ENCODE measurements at regions not wholly inside any gene's neighbourhood (a gene's known extent, or its start where the extent isn't known, plus 50 kb on each side); places are given as distances from the start of the nearest gene placed in this dataset.

DNA sequence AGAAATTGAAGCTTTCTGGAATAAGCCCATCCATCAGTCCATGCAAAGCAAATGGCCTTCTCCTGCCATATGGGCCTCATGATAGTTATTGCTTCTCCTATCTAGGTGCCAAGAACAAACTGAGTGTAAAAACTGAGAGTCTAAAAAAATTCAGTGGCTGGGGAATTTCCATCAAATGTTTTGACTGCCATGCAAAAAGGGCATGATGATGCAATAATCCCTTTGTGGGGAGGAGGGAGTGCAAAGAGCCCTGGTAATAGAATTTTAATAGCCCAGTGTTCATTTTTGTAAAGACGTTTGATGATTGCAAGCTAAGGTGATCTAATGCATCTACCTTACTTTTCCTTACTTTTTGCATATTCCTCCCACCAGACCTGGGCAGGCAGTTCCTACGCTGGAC lies 683.7 kb downstream of the EPM2A start:
- H2BK15ac ChIP-seq (ENCODE audit: low read length): no peak overlapping the region
- H3K9ac ChIP-seq (replicated peaks in 1 of 4; ENCODE audit: extremely low read depth in 1 of 4, low read depth in 3 of 4, low read length in 3 of 4): no peak overlapping the region
- TF ChIP-seq RFX5 (IDR thresholded peaks at IDR 0.05; ENCODE audit: borderline replicate concordance, low read depth, low read length): no peak
- TF ChIP-seq, protein P1, sequence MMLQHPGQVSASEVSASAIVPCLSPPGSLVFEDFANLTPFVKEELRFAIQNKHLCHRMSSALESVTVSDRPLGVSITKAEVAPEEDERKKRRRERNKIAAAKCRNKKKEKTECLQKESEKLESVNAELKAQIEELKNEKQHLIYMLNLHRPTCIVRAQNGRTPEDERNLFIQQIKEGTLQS (IDR thresholded peaks at IDR 0.05; ENCODE audit: insufficient read depth, low read depth, low read length): 0 out of 2 replicates have a peak, but pooled peaks have one; percentile 21
- TF ChIP-seq CEBPB (IDR thresholded peaks at IDR 0.05; ENCODE audit: low read depth, low read length): peak; percentile 74; the same call in 1 of the 2 replicates
- 83% methylated on average over 2 of the region's 2 CpGs; no CpG with 5 or more reads in 1 of the 2 experiments for WGBS, 2 experiments (ENCODE audit: extremely low coverage in 1 of 2, insufficient coverage in 1 of 2, insufficient read length in 1 of 2, insufficient replicate concordance in 2 of 2, low coverage in 1 of 2, low lambda C conversion rate in 2 of 2, missing lambda C conversion rate in 1 of 2)
- no peaks in the 10 kb centered on the region for H3K23me2 ChIP-seq (ENCODE audit: low read depth, low read length)
- H2BK20ac ChIP-seq (ENCODE audit: low read length): no peak overlapping the region
- no peaks in the 10 kb centered on the region for H3K79me2 ChIP-seq (ENCODE audit: control insufficient read depth in 1 of 2, insufficient read depth in 2 of 2, low read length in 2 of 2)
- H4K91ac ChIP-seq (replicated peaks; ENCODE audit: insufficient read length, low read length): no peak overlapping the region
- H3K18ac ChIP-seq (ENCODE audit: extremely low read depth, low read length): no peak overlapping the region
- H3K23ac ChIP-seq (ENCODE audit: insufficient read length): no peak overlapping the region
- no peak overlapping the region for H3K14ac ChIP-seq (ENCODE audit: insufficient read length)
- no peak for FAIRE-seq
- H2AK5ac ChIP-seq (ENCODE audit: low read depth, low read length): no peak overlapping the region
- no peak overlapping the region for H3K4me2 ChIP-seq (ENCODE audit: insufficient read depth in 1 of 2, low read depth in 2 of 2, low read length in 2 of 2)
- H3K4ac ChIP-seq (replicated peaks; ENCODE audit: insufficient read length, low read depth, low read length): no peak overlapping the region
- no peaks in the 10 kb centered on the region for H3K79me1 ChIP-seq (ENCODE audit: low read depth, low read length)
- H2BK12ac ChIP-seq (ENCODE audit: low read depth, low read length): no peak overlapping the region
- H3K4me1 ChIP-seq (replicated peaks in 1 of 4; ENCODE audit: control insufficient read depth in 3 of 4, insufficient read depth in 4 of 4, low read length in 3 of 4): no peaks in the 10 kb centered on the region
- H2AFZ ChIP-seq (ENCODE audit: low read length): no peak overlapping the region
- H3K27me3 ChIP-seq (replicated peaks in 1 of 4; ENCODE audit: control insufficient read depth in 3 of 4, extremely low read depth in 1 of 4, insufficient read depth in 3 of 4, low read length in 3 of 4): no peaks in the 10 kb centered on the region
- DNase-seq (ENCODE audit: low read depth in 1 of 2, low spot score in 2 of 2): no peak
- H4K5ac ChIP-seq (ENCODE audit: insufficient read length, low read depth, low read length): no peak overlapping the region
- ChIA-PET CTCF (ENCODE audit: partially characterized antibody) (interaction anchor here (1.0 to 1.7 kb wide), 2 partner anchors 9 to 11 kb away, joined by 3 to 5 read pairs; no protein-coding TSS in a partner anchor), POLR2A (ENCODE audit: partially characterized antibody) (no interaction called here)
- H4K20me1 ChIP-seq (replicated peaks in 1 of 2; ENCODE audit: control insufficient read depth in 1 of 2, insufficient read depth in 2 of 2, low read length in 2 of 2): no peaks in the 10 kb centered on the region
- H3K27ac ChIP-seq (ENCODE audit: low read depth, low read length): no peak overlapping the region
- H2BK120ac ChIP-seq (replicated peaks; ENCODE audit: low read depth, low read length): no peak overlapping the region
- no peak overlapping the region for H2BK5ac ChIP-seq (ENCODE audit: low read depth, low read length)
- no peak overlapping the region for H3K4me3 ChIP-seq (ENCODE audit: extremely low read depth in 1 of 4, insufficient read depth in 2 of 4, low read depth in 3 of 4, low read length in 4 of 4)
- no peak overlapping the region for H4K8ac ChIP-seq (ENCODE audit: extremely low read depth, insufficient read depth, low read length)
- H3K9me3 ChIP-seq (ENCODE audit: insufficient read depth in 2 of 2, low read depth in 1 of 2, low read length in 1 of 2): no peaks in the 10 kb centered on the region
- H3K56ac ChIP-seq (replicated peaks; ENCODE audit: insufficient read length, low read depth, low read length): no peak overlapping the region
- H3K36me3 ChIP-seq (ENCODE audit: control insufficient read depth in 2 of 4, insufficient read depth in 4 of 4, low read length in 3 of 4): no peaks in the 10 kb centered on the region; a peak in 1 of 8 replicates

All from H1 (cell line).